A673 (cell line): ENCODE measurements at regions not wholly inside any gene's neighbourhood (a gene's known extent, or its start where the extent isn't known, plus 50 kb on each side); places are given as distances from the start of the nearest gene placed in this dataset.

Experiments used
- BruUV-seq: library from RNA; stranded (reverse); fragments of 400-500 nt; replicated peaks from 2 replicates; lab custom pipeline; 2021; lab: Mats Ljungman, UMichigan
- CTCF ChIA-PET: fragments of 300-600 bp; sonication (Branson Sonifier 250); formaldehyde crosslinking; loops from one replicate; lab custom pipeline; 2022; ENCODE audit warnings: antibody characterized with exemption; lab: Charles Lee
- POLR2A ChIA-PET: fragments of 300-600 bp; sonication (Branson Sonifier 250); formaldehyde crosslinking; loops from one replicate; lab custom pipeline; 2022; ENCODE audit warnings: antibody characterized with exemption; ENCODE audit not compliant: low non-redundant PET; lab: Charles Lee
- DNase-seq: peaks from one replicate; pipeline ENCODE4 v3.0.0-alpha.2; 2015; ENCODE audit warnings: low spot score
- H3K27ac ChIP-seq: fragments of 200-600 bp; sonication (generic); 2 replicates; pipeline ENCODE4 v1.5.1; 2016; ENCODE audit warnings: mixed run types, low read depth, mild to moderate bottlenecking, mixed read lengths, antibody characterized with exemption, low read length; ENCODE audit not compliant: poor library complexity, severe bottlenecking
- H3K27me3 ChIP-seq: fragments of 200-600 bp; sonication (generic); replicated peaks from 2 replicates; pipeline ENCODE4 v1.6.1; 2017; ENCODE audit warnings: mixed run types, low read depth, mild to moderate bottlenecking, mixed read lengths, antibody characterized with exemption, low read length; ENCODE audit not compliant: insufficient read depth, poor library complexity
- H3K36me3 ChIP-seq: fragments of 200-600 bp; sonication (generic); 2 replicates; pipeline ENCODE4 v1.6.1; 2016; ENCODE audit warnings: mixed run types, mild to moderate bottlenecking, mixed read lengths, antibody characterized with exemption, low read length; ENCODE audit not compliant: insufficient read depth, poor library complexity, severe bottlenecking
- H3K4me1 ChIP-seq: fragments of 200-600 bp; sonication (generic); 2 replicates; pipeline ENCODE4 v1.6.1; 2017; ENCODE audit warnings: mixed run types, mild to moderate bottlenecking, mixed read lengths, antibody characterized with exemption, low read length; ENCODE audit not compliant: insufficient read depth, poor library complexity, severe bottlenecking
- H3K4me3 ChIP-seq: fragments of 200-600 bp; sonication (generic); 2 replicates; pipeline ENCODE4 v1.5.1; 2016; ENCODE audit warnings: low read depth, mixed run types, mild to moderate bottlenecking, mixed read lengths, low read length; ENCODE audit not compliant: poor library complexity, severe bottlenecking
- H3K9me3 ChIP-seq: fragments of 200-600 bp; sonication (generic); 2 replicates; pipeline ENCODE4 v1.6.1; 2016; ENCODE audit warnings: mixed run types, low read depth, mild to moderate bottlenecking, mixed read lengths, antibody characterized with exemption, low read length; ENCODE audit not compliant: poor library complexity, severe bottlenecking
- CTCF ChIP-seq: fragments of 300-800, 200-600 bp; sonication (generic); conservative IDR thresholded peaks from 2 replicates; pipeline ENCODE4 v1.5.1; 2017; ENCODE audit warnings: low read depth, mild to moderate bottlenecking, antibody characterized with exemption, low read length, moderate library complexity, mixed read lengths
- EZH2 ChIP-seq: fragments of 200-600 bp; sonication (generic); IDR thresholded peaks from 2 replicates; pipeline ENCODE4 v1.6.1; 2017; ENCODE audit warnings: borderline replicate concordance, low read depth, mild to moderate bottlenecking, mixed read lengths, antibody characterized with exemption, low read length; ENCODE audit not compliant: poor library complexity, severe bottlenecking
- intact Hi-C: fragments of 100-400 bp; cut with micrococcal nuclease; formaldehyde crosslinking; loops from one replicate; pipeline ENCODE4 v1.10.0; 2022; ENCODE audit not compliant: unreplicated experiment

- intact Hi-C loops, result no loop called here
- ChIA-PET POLR2A (no interaction called here), CTCF (no interaction called here)
- Histone ChIP-seq H3K4me1 (peaks cover 14% of the 10 kb centered on the region), H3K27me3 (peaks cover 2% of the 10 kb centered on the region), H3K9me3 (no peaks in the 10 kb centered on the region), H3K4me3 (no peak overlapping the region), H3K27ac (no peak overlapping the region), H3K36me3 (no peaks in the 10 kb centered on the region)
- TF ChIP-seq EZH2 (no peak), CTCF (no peak)
- no TSS peak for BruUV-seq
- DNase-seq, result no peak
These were observed 103.3 kb downstream of the GPAM start for GRCh38 chr10:112080231-112080630.

- TF ChIP-seq CTCF, result no peak
- TF ChIP-seq EZH2, result no peak
- DNase-seq, result peak; percentile 80
- POLR2A ChIA-PET, result no interaction called here
- Histone ChIP-seq H3K4me1 (peaks cover 14% of the 10 kb centered on the region), H3K27me3 (no peaks in the 10 kb centered on the region), H3K4me3 (no peak overlapping the region), H3K27ac (no peak overlapping the region), H3K9me3 (no peaks in the 10 kb centered on the region), H3K36me3 (no peaks in the 10 kb centered on the region)
- intact Hi-C loops, result no loop called here
- CTCF ChIA-PET, result interaction anchor here (0.7 kb wide), 1 partner anchor 134 kb away, joined by 4 read pairs; no protein-coding TSS in a partner anchor
- BruUV-seq, result no TSS peak
These were observed 101.4 kb downstream of the GPAM start for GRCh38 chr10:112082120-112082519.

- POLR2A ChIA-PET, result no interaction called here
- Histone ChIP-seq H3K4me1 (peaks cover 14% of the 10 kb centered on the region), H3K36me3 (no peaks in the 10 kb centered on the region), H3K27me3 (no peaks in the 10 kb centered on the region), H3K27ac (no peak overlapping the region), H3K4me3 (no peak overlapping the region), H3K9me3 (no peaks in the 10 kb centered on the region)
- CTCF ChIA-PET, result no interaction called here
- no TSS peak for BruUV-seq
- no peak for TF ChIP-seq EZH2
- no peak for TF ChIP-seq CTCF
- intact Hi-C loops, result no loop called here
- DNase-seq, result no peak
These were observed 100.1 kb downstream of the GPAM start for GRCh38 chr10:112083472-112083871.
